Retina (tissue), 1 donor: ENCODE measurements at regions not wholly inside any gene's neighbourhood (a gene's known extent, or its start where the extent isn't known, plus 50 kb on each side); places are given as distances from the start of the nearest gene placed in this dataset.
A peak's percentile ranks its signal among the peaks of the same experiment; 100 is the strongest.

Experiments used
- DNase-seq: peaks from one replicate; pipeline ENCODE4 v3.0.0-alpha.2; 2016

- no peak for DNase-seq
Measured at GRCh38 chr3:102605153-102605552, 170.3 kb downstream of the ZPLD1 start.

GRCh38 chr3:102608875-102609274, 174.1 kb downstream of the ZPLD1 start:
- DNase-seq = no peak

GRCh38 chr3:102614021-102614569, 179.3 kb downstream of the ZPLD1 start:
- no peak for DNase-seq

- DNase-seq = no peak
Measured at GRCh38 chr3:102614585-102614984, 179.8 kb downstream of the ZPLD1 start.

GRCh38 chr3:102617381-102617780, 182.6 kb downstream of the ZPLD1 start:
- DNase-seq = no peak

GRCh38 chr3:102619361-102619760, 184.5 kb downstream of the ZPLD1 start:
- no peak for DNase-seq

GRCh38 chr3:102629943-102630342, 195.1 kb downstream of the ZPLD1 start:
- no peak for DNase-seq

GRCh38 chr3:102630531-102630930, 195.7 kb downstream of the ZPLD1 start:
- DNase-seq = no peak

GRCh38 chr3:102643546-102643945, 208.7 kb downstream of the ZPLD1 start:
- DNase-seq = no peak

GRCh38 chr3:102646557-102646956, 211.7 kb downstream of the ZPLD1 start:
- DNase-seq = no peak

GRCh38 chr3:102660653-102661052, 225.8 kb downstream of the ZPLD1 start:
- no peak for DNase-seq

- DNase-seq = no peak
Measured at GRCh38 chr3:102661707-102662497, 227.1 kb downstream of the ZPLD1 start.

- no peak for DNase-seq
Measured at GRCh38 chr3:102662498-102662772, 227.6 kb downstream of the ZPLD1 start.

GRCh38 chr3:102664126-102664525, 229.3 kb downstream of the ZPLD1 start:
- DNase-seq = no peak

GRCh38 chr3:102665183-102665582, 230.4 kb downstream of the ZPLD1 start:
- no peak for DNase-seq

- DNase-seq = no peak
Measured at GRCh38 chr3:102668247-102668646, 233.4 kb downstream of the ZPLD1 start.

- no peak for DNase-seq
Measured at GRCh38 chr3:102670986-102671385, 236.2 kb downstream of the ZPLD1 start.

GRCh38 chr3:102672305-102672704, 237.5 kb downstream of the ZPLD1 start:
- DNase-seq = no peak

GRCh38 chr3:102673271-102674115, 238.7 kb downstream of the ZPLD1 start:
- peak; percentile 91 for DNase-seq

GRCh38 chr3:102674284-102674683, 239.5 kb downstream of the ZPLD1 start:
- peak; percentile 6 for DNase-seq

GRCh38 chr3:102676424-102676823, 241.6 kb downstream of the ZPLD1 start:
- DNase-seq = no peak

- DNase-seq = no peak
Measured at GRCh38 chr3:102682741-102683140, 247.9 kb downstream of the ZPLD1 start.

GRCh38 chr3:102686792-102687191, 252.0 kb downstream of the ZPLD1 start:
- DNase-seq = no peak
